ENCODE measurements at regions not wholly inside any gene's neighbourhood (a gene's known extent, or its start where the extent isn't known, plus 50 kb on each side); places are given as distances from the start of the nearest gene placed in this dataset.

GRCh38 chr3:148178503-148178902 is 519.2 kb upstream of the AGTR1 start:
- no peak for TF ChIP-seq CTCF (conservative IDR thresholded peaks at IDR 0.05; ENCODE audit: low read depth)
- CTCF ChIA-PET = interaction anchor here (0.6 kb wide), 1 partner anchor 866 kb away, joined by 3 read pairs; no protein-coding TSS in a partner anchor
- no peak for DNase-seq (ENCODE audit: low spot score)
- POLR2A ChIA-PET (ENCODE audit: low non-redundant PET) = interaction anchor here (0.7 kb wide), 1 partner anchor 358 kb away, joined by 4 read pairs; no protein-coding TSS in a partner anchor
- no peak overlapping the region for H3K27ac ChIP-seq

- no peak for DNase-seq (ENCODE audit: low spot score)
- POLR2A ChIA-PET (ENCODE audit: low non-redundant PET) = no interaction called here
- no peak for TF ChIP-seq CTCF (conservative IDR thresholded peaks at IDR 0.05; ENCODE audit: low read depth)
- CTCF ChIA-PET = no interaction called here
- no peak overlapping the region for H3K27ac ChIP-seq
Observed at GRCh38 chr3:148184798-148185197, 512.9 kb upstream of the AGTR1 start.

GRCh38 chr3:148186881-148187280 is 510.8 kb upstream of the AGTR1 start:
- ChIA-PET POLR2A (ENCODE audit: low non-redundant PET) (no interaction called here), CTCF (no interaction called here)
- no peak overlapping the region for H3K27ac ChIP-seq
- TF ChIP-seq CTCF (conservative IDR thresholded peaks at IDR 0.05; ENCODE audit: low read depth) = no peak
- no peak for DNase-seq (ENCODE audit: low spot score)

GRCh38 chr3:148187296-148187695 is 510.4 kb upstream of the AGTR1 start:
- ChIA-PET POLR2A (ENCODE audit: low non-redundant PET) (no interaction called here), CTCF (no interaction called here)
- DNase-seq (ENCODE audit: low spot score) = no peak
- no peak overlapping the region for H3K27ac ChIP-seq
- TF ChIP-seq CTCF (conservative IDR thresholded peaks at IDR 0.05; ENCODE audit: low read depth) = no peak

GRCh38 chr3:148190441-148190990 is 507.2 kb upstream of the AGTR1 start:
- POLR2A ChIA-PET (ENCODE audit: low non-redundant PET) = no interaction called here
- CTCF ChIA-PET = no interaction called here
- TF ChIP-seq CTCF (conservative IDR thresholded peaks at IDR 0.05; ENCODE audit: low read depth) = no peak
- no peak for DNase-seq (ENCODE audit: low spot score)
- H3K27ac ChIP-seq = no peak overlapping the region

GRCh38 chr3:148191966-148192365 is 505.7 kb upstream of the AGTR1 start:
- POLR2A ChIA-PET (ENCODE audit: low non-redundant PET) = no interaction called here

More at GRCh38 chr3:148191966-148192365, 505.7 kb upstream of the AGTR1 start:
- no peak for TF ChIP-seq CTCF (conservative IDR thresholded peaks at IDR 0.05; ENCODE audit: low read depth)
- DNase-seq (ENCODE audit: low spot score) = no peak
- CTCF ChIA-PET = no interaction called here
- H3K27ac ChIP-seq = no peak overlapping the region

Measured in RWPE1 (cell line).